GM12872 (cell line): ENCODE measurements at regions not wholly inside any gene's neighbourhood (a gene's known extent, or its start where the extent isn't known, plus 50 kb on each side); places are given as distances from the start of the nearest gene placed in this dataset.

Experiments used
- CTCF ChIP-seq: IDR thresholded peaks from 3 replicates; pipeline ENCODE4 v1.5.1; 2011; ENCODE audit warnings: low read depth, mild to moderate bottlenecking, low read length, moderate library complexity; ENCODE audit not compliant: insufficient read depth

- no peak for TF ChIP-seq CTCF
Measured at GRCh38 chr7:15885678-15886077, 199.2 kb upstream of the MEOX2 start.

- no peak for TF ChIP-seq CTCF
Measured at GRCh38 chr7:15874774-15875173, 188.3 kb upstream of the MEOX2 start.

GRCh38 chr7:15870347-15870746 lies 183.9 kb upstream of the MEOX2 start:
- TF ChIP-seq CTCF = no peak

GRCh38 chr7:15867441-15867840 lies 181.0 kb upstream of the MEOX2 start:
- no peak for TF ChIP-seq CTCF

GRCh38 chr7:15866753-15867152 lies 180.3 kb upstream of the MEOX2 start:
- no peak for TF ChIP-seq CTCF

- no peak for TF ChIP-seq CTCF
Measured at GRCh38 chr7:15864626-15864991, 178.1 kb upstream of the MEOX2 start.

GRCh38 chr7:15863951-15864625 lies 177.6 kb upstream of the MEOX2 start:
- no peak for TF ChIP-seq CTCF
